Omental fat pad (tissue), 3 donors: ENCODE measurements at regions not wholly inside any gene's neighbourhood (a gene's known extent, or its start where the extent isn't known, plus 50 kb on each side); places are given as distances from the start of the nearest gene placed in this dataset.

Experiments used
- ATAC-seq: fragments of 150-250 bp; one replicate; pipeline ENCODE4 v1.9.1; 2016; ENCODE audit warnings: mild to moderate bottlenecking, moderate library complexity; ENCODE audit not compliant: low FRiP score
- DNase-seq: peaks from one replicate; pipeline ENCODE4 v3.0.0-alpha.2; 2019; ENCODE audit warnings: low spot score
- TF ChIP-seq, protein P1 (sequence below), 3 donors: fragments of 450-650 bp; IDR thresholded peaks; one replicate each; pipeline ENCODE4 v1.5.1; 2016 to 2017; ENCODE audit warnings: antibody characterized with exemption in 3 of 3, mild to moderate bottlenecking in 3 of 3, moderate library complexity in 2 of 3

DNA sequence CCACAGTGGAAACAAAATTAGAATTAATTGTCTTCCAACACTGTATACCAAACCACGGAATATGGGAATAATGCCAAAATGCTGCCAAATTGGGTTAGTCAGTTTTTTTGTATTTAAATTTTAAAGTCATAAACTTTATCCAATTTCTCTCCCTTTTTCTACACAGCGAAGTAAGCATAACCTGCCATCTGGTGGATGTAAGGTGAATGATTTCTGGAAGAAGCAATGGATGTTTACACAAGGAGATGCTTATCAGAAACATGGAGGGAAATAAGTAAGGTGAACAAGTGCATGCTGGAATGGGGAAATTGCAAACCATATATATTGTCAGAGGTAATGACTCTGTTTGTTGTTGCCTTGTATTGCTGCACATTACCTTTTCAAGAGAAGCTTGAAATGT, 691.9 kb downstream of the TECRL start:
- no peak for DNase-seq
- ATAC-seq = no peak
- TF ChIP-seq, protein P1, sequence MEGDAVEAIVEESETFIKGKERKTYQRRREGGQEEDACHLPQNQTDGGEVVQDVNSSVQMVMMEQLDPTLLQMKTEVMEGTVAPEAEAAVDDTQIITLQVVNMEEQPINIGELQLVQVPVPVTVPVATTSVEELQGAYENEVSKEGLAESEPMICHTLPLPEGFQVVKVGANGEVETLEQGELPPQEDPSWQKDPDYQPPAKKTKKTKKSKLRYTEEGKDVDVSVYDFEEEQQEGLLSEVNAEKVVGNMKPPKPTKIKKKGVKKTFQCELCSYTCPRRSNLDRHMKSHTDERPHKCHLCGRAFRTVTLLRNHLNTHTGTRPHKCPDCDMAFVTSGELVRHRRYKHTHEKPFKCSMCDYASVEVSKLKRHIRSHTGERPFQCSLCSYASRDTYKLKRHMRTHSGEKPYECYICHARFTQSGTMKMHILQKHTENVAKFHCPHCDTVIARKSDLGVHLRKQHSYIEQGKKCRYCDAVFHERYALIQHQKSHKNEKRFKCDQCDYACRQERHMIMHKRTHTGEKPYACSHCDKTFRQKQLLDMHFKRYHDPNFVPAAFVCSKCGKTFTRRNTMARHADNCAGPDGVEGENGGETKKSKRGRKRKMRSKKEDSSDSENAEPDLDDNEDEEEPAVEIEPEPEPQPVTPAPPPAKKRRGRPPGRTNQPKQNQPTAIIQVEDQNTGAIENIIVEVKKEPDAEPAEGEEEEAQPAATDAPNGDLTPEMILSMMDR (IDR thresholded peaks at IDR 0.05) = no peak

DNA sequence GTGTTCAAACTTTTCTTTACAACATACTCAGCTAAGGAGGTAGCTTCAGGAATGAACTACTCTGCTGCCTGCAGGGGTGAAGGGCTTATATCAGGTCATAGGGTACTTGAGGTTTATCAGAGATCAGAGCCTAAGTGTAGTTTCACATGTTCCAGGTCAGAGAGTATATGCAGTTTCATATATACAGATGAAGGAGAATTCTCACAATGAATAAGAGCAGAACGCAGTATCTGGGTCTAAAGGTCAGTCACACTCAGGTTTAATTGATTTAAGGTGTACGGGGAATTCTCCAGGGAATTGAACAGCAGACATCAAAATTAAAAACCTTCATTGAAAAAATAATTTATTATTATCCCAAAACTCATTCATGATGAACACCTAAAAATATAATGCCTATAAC, 700.6 kb downstream of the TECRL start:
- ATAC-seq (no peak), DNase-seq (no peak)
- TF ChIP-seq, protein P1 (IDR thresholded peaks at IDR 0.05) = no peak

DNA sequence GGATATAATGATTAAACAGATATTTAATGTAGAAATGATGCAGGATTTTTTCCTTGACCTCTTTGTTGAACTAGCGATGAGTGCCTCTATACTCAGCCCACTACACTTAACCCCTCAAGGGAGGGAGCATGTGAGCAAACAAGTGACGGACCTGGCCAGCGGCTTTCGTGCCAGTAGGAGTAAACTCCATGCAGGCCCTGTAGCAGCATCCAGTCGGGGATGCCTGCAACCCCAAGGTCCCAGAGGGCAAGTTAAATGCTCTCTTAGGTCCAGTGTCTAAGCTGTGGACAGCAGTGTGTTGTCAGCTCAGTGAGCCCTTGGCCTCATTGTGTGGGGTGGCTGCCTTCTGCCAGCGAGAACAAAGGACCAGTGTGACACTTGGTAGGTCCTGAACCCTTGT, 708.7 kb downstream of the TECRL start:
- no peak for DNase-seq
- no peak for ATAC-seq
- TF ChIP-seq, protein P1 (IDR thresholded peaks at IDR 0.05) = no peak

DNA sequence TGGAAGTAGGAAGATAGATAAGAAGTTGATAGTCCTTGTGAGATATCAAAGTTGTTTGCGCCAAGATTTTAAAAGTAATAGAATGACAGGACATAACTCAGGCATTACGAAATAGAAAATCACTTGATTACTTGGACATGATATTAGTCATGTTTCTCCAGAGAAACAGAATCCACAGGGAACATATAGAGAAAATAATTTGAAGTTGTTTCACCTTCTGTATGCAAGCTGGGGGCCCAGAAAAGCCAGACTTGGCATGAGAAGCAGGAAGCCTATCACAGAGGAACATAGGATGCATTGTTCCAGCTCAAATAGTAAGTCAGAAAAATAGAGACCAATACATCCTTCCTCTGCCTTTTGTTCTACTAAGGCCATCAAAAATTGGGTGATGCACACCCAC, 715.9 kb downstream of the TECRL start:
- TF ChIP-seq, protein P1 (IDR thresholded peaks at IDR 0.05) = no peak
- no peak for ATAC-seq

DNA sequence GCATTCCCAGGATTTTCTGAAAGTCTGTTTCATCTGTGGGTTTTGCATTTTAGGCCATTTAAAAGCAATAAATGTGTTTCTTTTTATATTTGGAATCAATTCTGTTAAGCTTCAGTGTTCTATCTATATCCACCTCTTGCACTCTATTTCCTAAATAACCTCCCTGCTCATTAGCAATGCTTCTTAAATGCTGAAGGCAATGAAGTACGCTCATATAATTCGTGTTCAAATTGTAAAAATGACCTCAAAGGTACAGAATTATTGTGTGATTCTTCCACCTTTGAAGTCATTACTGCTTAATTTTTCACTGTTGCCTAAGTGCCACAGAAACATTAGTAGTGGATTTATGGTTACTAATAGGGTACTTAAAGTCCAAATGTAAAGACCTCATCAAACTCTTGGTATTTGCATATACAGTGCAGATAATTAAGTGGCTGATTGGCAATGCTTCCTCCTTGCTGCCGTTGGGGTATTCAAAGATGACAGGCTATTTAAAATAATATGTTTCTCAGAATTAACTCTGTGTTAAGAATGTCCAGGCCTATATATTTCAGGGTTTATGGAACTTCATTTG, 730.8 kb downstream of the TECRL start:
- TF ChIP-seq, protein P1 (IDR thresholded peaks at IDR 0.05) = no peak
- no peak for ATAC-seq
- DNase-seq = no peak

More for the DNA sequence above, 715.9 kb downstream of the TECRL start:
- DNase-seq = no peak

DNA sequence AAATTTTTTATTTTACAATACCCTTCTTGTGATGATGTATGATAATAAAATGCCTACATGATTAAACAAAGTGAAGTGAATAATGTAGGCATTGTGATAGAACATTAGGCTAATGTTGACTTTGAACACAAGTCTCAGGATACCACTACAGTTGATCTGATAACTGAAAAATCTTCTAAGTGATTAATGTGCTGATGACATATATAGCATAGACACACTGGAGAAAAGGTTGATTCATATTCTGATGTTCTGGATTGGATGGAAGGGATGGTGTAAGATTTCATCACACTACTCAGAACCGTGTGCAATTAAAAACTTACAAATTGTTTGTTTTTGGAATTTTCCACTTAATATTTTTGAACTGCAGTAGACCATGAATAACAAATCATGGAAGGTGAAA, 738.5 kb downstream of the TECRL start:
- ATAC-seq (no peak), DNase-seq (no peak)
- TF ChIP-seq, protein P1 (IDR thresholded peaks at IDR 0.05) = no peak

DNA sequence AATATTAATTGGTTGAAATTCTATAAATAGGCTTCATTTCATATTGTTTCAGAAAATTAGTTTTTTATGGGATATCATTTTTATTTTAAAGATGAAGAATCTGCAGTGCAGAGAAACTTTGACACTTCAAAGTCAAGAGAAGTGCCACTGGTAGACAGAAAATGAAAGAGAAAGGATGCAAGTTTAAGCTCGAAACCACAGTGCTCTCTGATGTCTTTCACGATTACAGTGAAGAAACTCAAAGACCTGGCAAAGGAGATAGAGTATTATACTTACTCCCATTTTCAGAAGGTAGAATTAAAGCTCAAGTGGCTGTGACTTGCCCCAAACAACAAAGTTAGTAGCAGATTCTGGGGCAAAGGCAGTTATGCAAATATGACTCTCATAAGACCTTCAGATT, 745.4 kb downstream of the TECRL start:
- TF ChIP-seq, protein P1 (IDR thresholded peaks at IDR 0.05) = no peak
- ATAC-seq = no peak
- DNase-seq = no peak
